ENCODE measurements at regions not wholly inside any gene's neighbourhood (a gene's known extent, or its start where the extent isn't known, plus 50 kb on each side); places are given as distances from the start of the nearest gene placed in this dataset.

GRCh38 chr2:220424561-220424960 is 797.1 kb downstream of the SLC4A3 start:
- no peak overlapping the region for H3K27ac ChIP-seq (ENCODE audit: low read depth, low read length)
- CTCF ChIA-PET: no interaction called here
- H3K9me3 Mint-ChIP-seq: peaks cover 0 to 10% (median 3%) of the 10 kb centered on the region in 11 donors
- no peak overlapping the region for H3K4me3 ChIP-seq (ENCODE audit: low read length)
- DNase-seq (no peak), ATAC-seq (no peak)
- no peaks in the 10 kb centered on the region for H3K9me3 ChIP-seq (ENCODE audit: control insufficient read depth in 2 of 3, low read length in 3 of 3)
- no peaks in the 10 kb centered on the region for H3K36me3 ChIP-seq (ENCODE audit: control insufficient read depth in 2 of 3, insufficient read depth in 3 of 3, low read length in 3 of 3)
- H3K27ac Mint-ChIP-seq: no peak overlapping the region
- H3K4me1 ChIP-seq (ENCODE audit: control insufficient read depth in 2 of 2, insufficient read depth in 2 of 2, low read length in 2 of 2): no peaks in the 10 kb centered on the region
- no peaks in the 10 kb centered on the region for H3K27me3 ChIP-seq (ENCODE audit: control insufficient read depth in 2 of 2, insufficient read depth in 2 of 2, low read length in 2 of 2)
- no peaks in the 10 kb centered on the region for H3K4me1 Mint-ChIP-seq
- H3K27me3 Mint-ChIP-seq: peaks cover 0 to 5% (median 0%) of the 10 kb centered on the region in 5 donors
- no peaks in the 10 kb centered on the region for H3K36me3 Mint-ChIP-seq
- POLR2A ChIA-PET: no interaction called here
- intact Hi-C loops (cut with micrococcal nuclease): no loop called here
- H3K4me3 Mint-ChIP-seq: no peak overlapping the region

GRCh38 chr2:220432645-220433044 is 805.2 kb downstream of the SLC4A3 start:
- CTCF ChIA-PET: no interaction called here
- Mint-ChIP-seq H3K27me3 (no peaks in the 10 kb centered on the region), H3K36me3 (no peaks in the 10 kb centered on the region), H3K9me3 (peaks cover 0 to 10% (median 0%) of the 10 kb centered on the region in 11 donors), H3K4me1 (no peaks in the 10 kb centered on the region), H3K27ac (no peak overlapping the region), H3K4me3 (no peak overlapping the region)
- intact Hi-C loops (cut with micrococcal nuclease): no loop called here
- Histone ChIP-seq H3K4me3 (ENCODE audit: low read length) (no peak overlapping the region), H3K4me1 (ENCODE audit: control insufficient read depth in 2 of 2, insufficient read depth in 2 of 2, low read length in 2 of 2) (no peaks in the 10 kb centered on the region), H3K9me3 (ENCODE audit: control insufficient read depth in 2 of 3, low read length in 3 of 3) (no peaks in the 10 kb centered on the region), H3K27me3 (ENCODE audit: control insufficient read depth in 2 of 2, insufficient read depth in 2 of 2, low read length in 2 of 2) (no peaks in the 10 kb centered on the region), H3K36me3 (ENCODE audit: control insufficient read depth in 2 of 3, insufficient read depth in 3 of 3, low read length in 3 of 3) (no peaks in the 10 kb centered on the region), H3K27ac (ENCODE audit: low read depth, low read length) (no peak overlapping the region)
- no peak for DNase-seq
- POLR2A ChIA-PET: no interaction called here
- no peak for ATAC-seq

GRCh38 chr2:220433131-220433530 is 805.7 kb downstream of the SLC4A3 start:
- Mint-ChIP-seq H3K27me3 (no peaks in the 10 kb centered on the region), H3K27ac (no peak overlapping the region), H3K4me1 (no peaks in the 10 kb centered on the region), H3K9me3 (peaks cover 0 to 10% (median 0%) of the 10 kb centered on the region in 11 donors), H3K4me3 (no peak overlapping the region), H3K36me3 (no peaks in the 10 kb centered on the region)
- no peak for ATAC-seq
- DNase-seq: no peak
- intact Hi-C loops (cut with micrococcal nuclease): no loop called here
- ChIA-PET CTCF (no interaction called here), POLR2A (no interaction called here)
- Histone ChIP-seq H3K27ac (ENCODE audit: low read depth, low read length) (no peak overlapping the region), H3K9me3 (ENCODE audit: control insufficient read depth in 2 of 3, low read length in 3 of 3) (no peaks in the 10 kb centered on the region), H3K36me3 (ENCODE audit: control insufficient read depth in 2 of 3, insufficient read depth in 3 of 3, low read length in 3 of 3) (no peaks in the 10 kb centered on the region), H3K27me3 (ENCODE audit: control insufficient read depth in 2 of 2, insufficient read depth in 2 of 2, low read length in 2 of 2) (no peaks in the 10 kb centered on the region), H3K4me3 (ENCODE audit: low read length) (no peak overlapping the region), H3K4me1 (ENCODE audit: control insufficient read depth in 2 of 2, insufficient read depth in 2 of 2, low read length in 2 of 2) (no peaks in the 10 kb centered on the region)

- no peak for DNase-seq
- Mint-ChIP-seq H3K27ac (no peak overlapping the region), H3K4me3 (no peak overlapping the region), H3K27me3 (no peaks in the 10 kb centered on the region), H3K4me1 (no peaks in the 10 kb centered on the region), H3K9me3 (peaks cover 0 to 12% (median under 1%) of the 10 kb centered on the region in 11 donors), H3K36me3 (no peaks in the 10 kb centered on the region)
- Histone ChIP-seq H3K36me3 (ENCODE audit: control insufficient read depth in 2 of 3, insufficient read depth in 3 of 3, low read length in 3 of 3) (no peaks in the 10 kb centered on the region), H3K27me3 (ENCODE audit: control insufficient read depth in 2 of 2, insufficient read depth in 2 of 2, low read length in 2 of 2) (no peaks in the 10 kb centered on the region), H3K4me1 (ENCODE audit: control insufficient read depth in 2 of 2, insufficient read depth in 2 of 2, low read length in 2 of 2) (no peaks in the 10 kb centered on the region), H3K27ac (ENCODE audit: low read depth, low read length) (no peak overlapping the region), H3K9me3 (ENCODE audit: control insufficient read depth in 2 of 3, low read length in 3 of 3) (no peaks in the 10 kb centered on the region), H3K4me3 (ENCODE audit: low read length) (no peak overlapping the region)
- no peak for ATAC-seq
- ChIA-PET POLR2A (no interaction called here), CTCF (no interaction called here)
- intact Hi-C loops (cut with micrococcal nuclease): no loop called here
These were observed 807.0 kb downstream of the SLC4A3 start for GRCh38 chr2:220434385-220434784.

GRCh38 chr2:220437938-220438337 is 810.5 kb downstream of the SLC4A3 start:
- Histone ChIP-seq H3K9me3 (ENCODE audit: control insufficient read depth in 2 of 3, low read length in 3 of 3) (no peaks in the 10 kb centered on the region), H3K4me3 (ENCODE audit: low read length) (no peak overlapping the region), H3K36me3 (ENCODE audit: control insufficient read depth in 2 of 3, insufficient read depth in 3 of 3, low read length in 3 of 3) (no peaks in the 10 kb centered on the region), H3K27me3 (ENCODE audit: control insufficient read depth in 2 of 2, insufficient read depth in 2 of 2, low read length in 2 of 2) (no peaks in the 10 kb centered on the region), H3K4me1 (ENCODE audit: control insufficient read depth in 2 of 2, insufficient read depth in 2 of 2, low read length in 2 of 2) (no peaks in the 10 kb centered on the region), H3K27ac (ENCODE audit: low read depth, low read length) (no peak overlapping the region)
- intact Hi-C loops (cut with micrococcal nuclease): no loop called here
- H3K36me3 Mint-ChIP-seq: no peaks in the 10 kb centered on the region
- no peak for DNase-seq
- ATAC-seq: no peak
- no peak overlapping the region for H3K27ac Mint-ChIP-seq
- H3K9me3 Mint-ChIP-seq: peaks cover 0 to 12% (median 2%) of the 10 kb centered on the region in 11 donors
- no peaks in the 10 kb centered on the region for H3K4me1 Mint-ChIP-seq
- H3K4me3 Mint-ChIP-seq: no peak overlapping the region
- CTCF ChIA-PET: no interaction called here
- no peaks in the 10 kb centered on the region for H3K27me3 Mint-ChIP-seq
- POLR2A ChIA-PET: no interaction called here

GRCh38 chr2:220440731-220441130 is 813.3 kb downstream of the SLC4A3 start:
- Mint-ChIP-seq H3K4me1 (no peaks in the 10 kb centered on the region), H3K27ac (no peak overlapping the region), H3K9me3 (peaks cover 0 to 6% (median 0%) of the 10 kb centered on the region in 11 donors), H3K36me3 (no peaks in the 10 kb centered on the region), H3K27me3 (no peaks in the 10 kb centered on the region), H3K4me3 (no peak overlapping the region)
- H3K4me1 ChIP-seq (ENCODE audit: control insufficient read depth in 2 of 2, insufficient read depth in 2 of 2, low read length in 2 of 2): no peaks in the 10 kb centered on the region
- H3K36me3 ChIP-seq (ENCODE audit: control insufficient read depth in 2 of 3, insufficient read depth in 3 of 3, low read length in 3 of 3): no peaks in the 10 kb centered on the region
- no peak for DNase-seq
- H3K27me3 ChIP-seq (ENCODE audit: control insufficient read depth in 2 of 2, insufficient read depth in 2 of 2, low read length in 2 of 2): no peaks in the 10 kb centered on the region
- H3K4me3 ChIP-seq (ENCODE audit: low read length): no peak overlapping the region
- intact Hi-C loops (cut with micrococcal nuclease): no loop called here
- H3K9me3 ChIP-seq (ENCODE audit: control insufficient read depth in 2 of 3, low read length in 3 of 3): no peaks in the 10 kb centered on the region
- H3K27ac ChIP-seq (ENCODE audit: low read depth, low read length): no peak overlapping the region
- ChIA-PET CTCF (no interaction called here), POLR2A (no interaction called here)
- ATAC-seq: no peak

- Mint-ChIP-seq H3K4me3 (no peak overlapping the region), H3K36me3 (no peaks in the 10 kb centered on the region), H3K4me1 (no peaks in the 10 kb centered on the region), H3K27ac (no peak overlapping the region), H3K9me3 (peaks cover 0 to 9% (median 0%) of the 10 kb centered on the region in 11 donors), H3K27me3 (no peaks in the 10 kb centered on the region)
- DNase-seq (no peak), ATAC-seq (no peak)
- no peak overlapping the region for H3K4me3 ChIP-seq (ENCODE audit: low read length)
- intact Hi-C loops (cut with micrococcal nuclease): no loop called here
- H3K27me3 ChIP-seq (ENCODE audit: control insufficient read depth in 2 of 2, insufficient read depth in 2 of 2, low read length in 2 of 2): no peaks in the 10 kb centered on the region
- POLR2A ChIA-PET: no interaction called here
- H3K27ac ChIP-seq (ENCODE audit: low read depth, low read length): no peak overlapping the region
- no peaks in the 10 kb centered on the region for H3K9me3 ChIP-seq (ENCODE audit: control insufficient read depth in 2 of 3, low read length in 3 of 3)
- CTCF ChIA-PET: no interaction called here
- H3K4me1 ChIP-seq (ENCODE audit: control insufficient read depth in 2 of 2, insufficient read depth in 2 of 2, low read length in 2 of 2): no peaks in the 10 kb centered on the region
- H3K36me3 ChIP-seq (ENCODE audit: control insufficient read depth in 2 of 3, insufficient read depth in 3 of 3, low read length in 3 of 3): no peaks in the 10 kb centered on the region
These were observed 814.0 kb downstream of the SLC4A3 start for GRCh38 chr2:220441404-220441803.
